Esophagus squamous epithelium (tissue), 4 donors: ENCODE measurements at regions not wholly inside any gene's neighbourhood (a gene's known extent, or its start where the extent isn't known, plus 50 kb on each side); places are given as distances from the start of the nearest gene placed in this dataset.

Experiments used
- CTCF ChIP-seq, 6 experiments: fragments of 450-650 bp in 4 of 6; fragments of 200-600 bp in 2 of 6; sonication (generic) in 2 of 6; IDR thresholded peaks; one replicate each; pipeline ENCODE4 v1.5.1; 2016 to 2019; ENCODE audit warnings: antibody characterized with exemption in 6 of 6, mild to moderate bottlenecking in 4 of 6, moderate library complexity in 4 of 6
- POLR2A ChIP-seq, 4 donors: fragments of 450-650 bp; IDR thresholded peaks; one replicate each; pipeline ENCODE4 v1.6.1; 2017; ENCODE audit warnings: antibody characterized with exemption in 4 of 4, mild to moderate bottlenecking in 4 of 4, moderate library complexity in 3 of 4

GRCh38 chr12:132409495-132410295 is 80.3 kb upstream of the FBRSL1 start:
- TF ChIP-seq CTCF (IDR thresholded peaks at IDR 0.05) (no peak), POLR2A (IDR thresholded peaks at IDR 0.05) (no peak)
